GM18519 (cell line): ENCODE measurements at regions not wholly inside any gene's neighbourhood (a gene's known extent, or its start where the extent isn't known, plus 50 kb on each side); places are given as distances from the start of the nearest gene placed in this dataset.

Experiments
- ATAC-seq: cut with Tn5 transposase; IDR thresholded peaks from one replicate; pipeline ENCODE4 v1.9.1; 2021; ENCODE audit warnings: mild to moderate bottlenecking, moderate library complexity; ENCODE audit not compliant: unreplicated experiment, low FRiP score

- ATAC-seq, result no peak
These were observed 80.2 kb downstream of the C6orf118 start for GRCh38 chr6:165229216-165229615.

GRCh38 chr6:165227644-165228329, 81.6 kb downstream of the C6orf118 start:
- ATAC-seq, result no peak

GRCh38 chr6:165223736-165224135, 85.7 kb downstream of the C6orf118 start:
- no peak for ATAC-seq

GRCh38 chr6:165223101-165223500, 86.3 kb downstream of the C6orf118 start:
- ATAC-seq, result no peak

GRCh38 chr6:165222315-165223025, 86.9 kb downstream of the C6orf118 start:
- no peak for ATAC-seq

- ATAC-seq, result no peak
These were observed 89.4 kb downstream of the C6orf118 start for GRCh38 chr6:165220045-165220444.

GRCh38 chr6:165219629-165220028, 89.8 kb downstream of the C6orf118 start:
- ATAC-seq, result no peak

- ATAC-seq, result no peak
These were observed 90.6 kb downstream of the C6orf118 start for GRCh38 chr6:165218829-165219228.

- ATAC-seq, result no peak
These were observed 102.6 kb downstream of the C6orf118 start for GRCh38 chr6:165206798-165207197.

GRCh38 chr6:165205632-165206031, 103.8 kb downstream of the C6orf118 start:
- ATAC-seq, result no peak

GRCh38 chr6:165204807-165205545, 104.4 kb downstream of the C6orf118 start:
- ATAC-seq, result no peak

- ATAC-seq, result no peak
These were observed 109.2 kb downstream of the C6orf118 start for GRCh38 chr6:165200178-165200577.

GRCh38 chr6:165191461-165191860, 117.9 kb downstream of the C6orf118 start:
- no peak for ATAC-seq

GRCh38 chr6:165186441-165187205, 122.8 kb downstream of the C6orf118 start:
- no peak for ATAC-seq

- no peak for ATAC-seq
These were observed 123.4 kb downstream of the C6orf118 start for GRCh38 chr6:165186041-165186440.

GRCh38 chr6:165184192-165184979, 125.0 kb downstream of the C6orf118 start:
- ATAC-seq, result no peak

GRCh38 chr6:165183496-165184140, 125.8 kb downstream of the C6orf118 start:
- no peak for ATAC-seq

GRCh38 chr6:165183071-165183470, 126.3 kb downstream of the C6orf118 start:
- no peak for ATAC-seq

- no peak for ATAC-seq
These were observed 127.4 kb downstream of the C6orf118 start for GRCh38 chr6:165181951-165182414.
